Panc1 (cell line): ENCODE measurements at regions not wholly inside any gene's neighbourhood (a gene's known extent, or its start where the extent isn't known, plus 50 kb on each side); places are given as distances from the start of the nearest gene placed in this dataset.

Source experiments
- POLR2AphosphoS5 ChIP-seq: IDR thresholded peaks from 2 replicates; pipeline ENCODE4 v1.6.1; 2012; ENCODE audit warnings: mild to moderate bottlenecking, low read depth, low read length, moderate library complexity
- SIN3A ChIP-seq: IDR thresholded peaks from 2 replicates; pipeline ENCODE4 v1.6.1; 2012; ENCODE audit warnings: low read depth, mild to moderate bottlenecking, low read length, moderate library complexity, borderline replicate concordance; ENCODE audit not compliant: insufficient read depth
- TCF7L2 ChIP-seq: IDR thresholded peaks from 2 replicates; pipeline ENCODE4 v1.6.1; 2011; ENCODE audit warnings: mild to moderate bottlenecking, low read depth, low read length, inconsistent platforms
- TF ChIP-seq, protein P1 (sequence below): fragments of 450-650 bp; IDR thresholded peaks from 2 replicates; pipeline ENCODE4 v1.5.1; 2017; ENCODE audit warnings: mild to moderate bottlenecking
- TF ChIP-seq, protein P2 (sequence below), 2 experiments: IDR thresholded peaks; 2 replicates each; pipeline ENCODE4 v1.6.1; 2011 to 2012; ENCODE audit warnings: low read depth in 2 of 2, control low read depth in 1 of 2, low read length in 1 of 2, mild to moderate bottlenecking in 1 of 2, moderate library complexity in 1 of 2; ENCODE audit not compliant: insufficient read depth in 1 of 2

DNA sequence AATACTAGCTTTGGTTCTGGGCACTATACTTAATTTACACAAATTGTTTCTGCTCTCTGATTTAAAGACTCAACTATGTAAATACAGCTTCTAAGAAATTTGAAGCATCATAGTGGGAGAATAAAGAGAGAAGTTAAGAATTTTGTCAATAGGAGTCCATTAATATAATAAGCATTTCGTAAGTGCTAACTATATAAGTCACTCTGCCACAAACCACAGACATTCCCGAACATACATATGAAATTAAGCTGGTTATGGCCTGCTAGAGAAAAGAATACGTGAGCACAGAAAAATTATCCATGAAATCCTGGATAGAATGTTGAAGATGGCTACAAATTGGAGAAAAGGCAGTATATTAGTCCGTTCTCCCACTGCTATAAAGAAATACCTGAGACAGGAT is 526.2 kb downstream of the MRPL39 start:
- TF ChIP-seq, protein P1, sequence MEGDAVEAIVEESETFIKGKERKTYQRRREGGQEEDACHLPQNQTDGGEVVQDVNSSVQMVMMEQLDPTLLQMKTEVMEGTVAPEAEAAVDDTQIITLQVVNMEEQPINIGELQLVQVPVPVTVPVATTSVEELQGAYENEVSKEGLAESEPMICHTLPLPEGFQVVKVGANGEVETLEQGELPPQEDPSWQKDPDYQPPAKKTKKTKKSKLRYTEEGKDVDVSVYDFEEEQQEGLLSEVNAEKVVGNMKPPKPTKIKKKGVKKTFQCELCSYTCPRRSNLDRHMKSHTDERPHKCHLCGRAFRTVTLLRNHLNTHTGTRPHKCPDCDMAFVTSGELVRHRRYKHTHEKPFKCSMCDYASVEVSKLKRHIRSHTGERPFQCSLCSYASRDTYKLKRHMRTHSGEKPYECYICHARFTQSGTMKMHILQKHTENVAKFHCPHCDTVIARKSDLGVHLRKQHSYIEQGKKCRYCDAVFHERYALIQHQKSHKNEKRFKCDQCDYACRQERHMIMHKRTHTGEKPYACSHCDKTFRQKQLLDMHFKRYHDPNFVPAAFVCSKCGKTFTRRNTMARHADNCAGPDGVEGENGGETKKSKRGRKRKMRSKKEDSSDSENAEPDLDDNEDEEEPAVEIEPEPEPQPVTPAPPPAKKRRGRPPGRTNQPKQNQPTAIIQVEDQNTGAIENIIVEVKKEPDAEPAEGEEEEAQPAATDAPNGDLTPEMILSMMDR, result no peak
- TF ChIP-seq POLR2AphosphoS5, result no peak
- no peak for TF ChIP-seq TCF7L2
- TF ChIP-seq, protein P2, sequence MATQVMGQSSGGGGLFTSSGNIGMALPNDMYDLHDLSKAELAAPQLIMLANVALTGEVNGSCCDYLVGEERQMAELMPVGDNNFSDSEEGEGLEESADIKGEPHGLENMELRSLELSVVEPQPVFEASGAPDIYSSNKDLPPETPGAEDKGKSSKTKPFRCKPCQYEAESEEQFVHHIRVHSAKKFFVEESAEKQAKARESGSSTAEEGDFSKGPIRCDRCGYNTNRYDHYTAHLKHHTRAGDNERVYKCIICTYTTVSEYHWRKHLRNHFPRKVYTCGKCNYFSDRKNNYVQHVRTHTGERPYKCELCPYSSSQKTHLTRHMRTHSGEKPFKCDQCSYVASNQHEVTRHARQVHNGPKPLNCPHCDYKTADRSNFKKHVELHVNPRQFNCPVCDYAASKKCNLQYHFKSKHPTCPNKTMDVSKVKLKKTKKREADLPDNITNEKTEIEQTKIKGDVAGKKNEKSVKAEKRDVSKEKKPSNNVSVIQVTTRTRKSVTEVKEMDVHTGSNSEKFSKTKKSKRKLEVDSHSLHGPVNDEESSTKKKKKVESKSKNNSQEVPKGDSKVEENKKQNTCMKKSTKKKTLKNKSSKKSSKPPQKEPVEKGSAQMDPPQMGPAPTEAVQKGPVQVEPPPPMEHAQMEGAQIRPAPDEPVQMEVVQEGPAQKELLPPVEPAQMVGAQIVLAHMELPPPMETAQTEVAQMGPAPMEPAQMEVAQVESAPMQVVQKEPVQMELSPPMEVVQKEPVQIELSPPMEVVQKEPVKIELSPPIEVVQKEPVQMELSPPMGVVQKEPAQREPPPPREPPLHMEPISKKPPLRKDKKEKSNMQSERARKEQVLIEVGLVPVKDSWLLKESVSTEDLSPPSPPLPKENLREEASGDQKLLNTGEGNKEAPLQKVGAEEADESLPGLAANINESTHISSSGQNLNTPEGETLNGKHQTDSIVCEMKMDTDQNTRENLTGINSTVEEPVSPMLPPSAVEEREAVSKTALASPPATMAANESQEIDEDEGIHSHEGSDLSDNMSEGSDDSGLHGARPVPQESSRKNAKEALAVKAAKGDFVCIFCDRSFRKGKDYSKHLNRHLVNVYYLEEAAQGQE (IDR thresholded peaks at IDR 0.05; ENCODE audit: insufficient read depth in 1 of 2, low read depth in 2 of 2, low read length in 1 of 2), result no peak
- no peak for TF ChIP-seq SIN3A
